HG03280 (cell line): ENCODE measurements at regions not wholly inside any gene's neighbourhood (a gene's known extent, or its start where the extent isn't known, plus 50 kb on each side); places are given as distances from the start of the nearest gene placed in this dataset.

ENCODE experiments used
- ATAC-seq: cut with Tn5 transposase; IDR thresholded peaks from one replicate; pipeline ENCODE4 v1.9.1; 2021; ENCODE audit warnings: mild to moderate bottlenecking, moderate library complexity; ENCODE audit not compliant: unreplicated experiment

- ATAC-seq = no peak
Observed at GRCh38 chr6:43924222-43924702, 154.3 kb downstream of the VEGFA start.

- ATAC-seq = no peak
Observed at GRCh38 chr6:43923376-43924221, 153.6 kb downstream of the VEGFA start.

DNA sequence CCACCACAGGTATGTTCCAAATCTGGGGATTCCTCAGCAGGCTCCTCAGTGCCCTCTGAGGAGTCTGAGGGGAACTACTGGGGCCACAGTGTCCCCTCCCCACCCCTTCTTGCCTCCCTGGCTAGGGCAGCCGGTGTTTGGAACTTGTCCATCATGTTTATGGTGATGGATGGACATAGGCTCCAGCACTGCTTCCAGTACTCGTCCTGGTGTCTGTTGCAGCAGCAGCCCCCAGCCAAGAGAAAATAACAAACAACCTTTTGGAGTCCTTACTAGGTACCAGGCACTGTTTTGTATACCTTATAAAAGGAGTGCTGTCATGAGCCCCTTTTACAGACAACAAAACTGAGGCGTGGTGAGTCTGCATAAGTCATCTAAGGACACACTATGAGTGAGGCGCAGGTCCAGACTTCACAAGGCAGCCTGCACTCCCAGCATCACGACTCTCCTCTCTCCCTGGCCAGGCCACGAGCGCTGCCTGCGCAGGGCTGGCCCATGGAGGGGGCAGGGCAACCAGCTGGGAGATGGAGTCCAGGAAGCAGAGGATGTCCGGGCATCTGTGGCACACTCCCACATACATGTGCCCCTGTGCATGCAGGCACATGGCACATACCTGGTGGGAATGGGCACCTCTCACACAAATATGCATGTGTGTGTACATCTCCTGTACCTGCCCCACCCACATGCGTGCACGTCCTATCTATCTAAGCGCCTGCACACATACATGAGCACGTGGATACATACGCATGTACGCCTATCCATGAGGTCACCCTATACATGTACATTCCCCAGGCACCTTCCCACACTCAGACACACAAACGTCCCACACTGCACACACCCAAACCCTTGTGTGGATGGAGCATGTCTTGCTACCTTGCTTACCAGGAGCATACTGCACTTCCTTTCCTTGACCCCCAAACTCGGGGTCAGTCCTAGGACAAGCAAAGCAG, 152.7 kb downstream of the VEGFA start:
- no peak for ATAC-seq

GRCh38 chr6:43921548-43922425, 151.8 kb downstream of the VEGFA start:
- no peak for ATAC-seq

- no peak for ATAC-seq
Observed at GRCh38 chr6:43921039-43921438, 151.0 kb downstream of the VEGFA start.

- ATAC-seq = no peak
Observed at GRCh38 chr6:43919774-43920173, 149.8 kb downstream of the VEGFA start.

DNA sequence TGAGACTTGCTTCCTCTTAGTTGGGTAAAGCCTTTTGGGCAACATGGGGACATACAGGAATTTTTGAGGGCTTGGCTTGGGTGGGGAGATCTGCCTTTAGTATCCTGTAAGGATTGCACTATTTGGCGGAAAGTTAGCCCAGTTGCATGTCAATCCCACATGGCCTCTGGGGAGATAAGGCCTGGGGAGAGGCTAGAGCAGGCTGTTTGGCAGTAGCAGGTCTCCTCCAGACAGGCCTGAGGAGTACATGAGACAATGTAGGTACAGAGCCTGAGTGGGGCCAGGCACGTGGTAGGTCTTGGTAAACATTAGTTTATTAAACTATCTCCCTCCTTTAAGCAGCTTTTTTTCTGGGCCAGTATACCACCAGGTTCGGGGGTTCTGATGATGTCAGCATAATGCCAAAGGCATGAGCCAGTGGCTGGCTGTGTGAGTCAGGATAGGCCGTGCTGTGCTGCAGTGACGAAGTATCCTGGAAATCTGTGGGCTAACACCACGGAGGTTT, 147.9 kb downstream of the VEGFA start:
- ATAC-seq = no peak

GRCh38 chr6:43916924-43917877, 147.2 kb downstream of the VEGFA start:
- no peak for ATAC-seq

- no peak for ATAC-seq
Observed at GRCh38 chr6:43915986-43916923, 146.2 kb downstream of the VEGFA start.

- ATAC-seq = no peak
Observed at GRCh38 chr6:43915208-43915869, 145.3 kb downstream of the VEGFA start.

DNA sequence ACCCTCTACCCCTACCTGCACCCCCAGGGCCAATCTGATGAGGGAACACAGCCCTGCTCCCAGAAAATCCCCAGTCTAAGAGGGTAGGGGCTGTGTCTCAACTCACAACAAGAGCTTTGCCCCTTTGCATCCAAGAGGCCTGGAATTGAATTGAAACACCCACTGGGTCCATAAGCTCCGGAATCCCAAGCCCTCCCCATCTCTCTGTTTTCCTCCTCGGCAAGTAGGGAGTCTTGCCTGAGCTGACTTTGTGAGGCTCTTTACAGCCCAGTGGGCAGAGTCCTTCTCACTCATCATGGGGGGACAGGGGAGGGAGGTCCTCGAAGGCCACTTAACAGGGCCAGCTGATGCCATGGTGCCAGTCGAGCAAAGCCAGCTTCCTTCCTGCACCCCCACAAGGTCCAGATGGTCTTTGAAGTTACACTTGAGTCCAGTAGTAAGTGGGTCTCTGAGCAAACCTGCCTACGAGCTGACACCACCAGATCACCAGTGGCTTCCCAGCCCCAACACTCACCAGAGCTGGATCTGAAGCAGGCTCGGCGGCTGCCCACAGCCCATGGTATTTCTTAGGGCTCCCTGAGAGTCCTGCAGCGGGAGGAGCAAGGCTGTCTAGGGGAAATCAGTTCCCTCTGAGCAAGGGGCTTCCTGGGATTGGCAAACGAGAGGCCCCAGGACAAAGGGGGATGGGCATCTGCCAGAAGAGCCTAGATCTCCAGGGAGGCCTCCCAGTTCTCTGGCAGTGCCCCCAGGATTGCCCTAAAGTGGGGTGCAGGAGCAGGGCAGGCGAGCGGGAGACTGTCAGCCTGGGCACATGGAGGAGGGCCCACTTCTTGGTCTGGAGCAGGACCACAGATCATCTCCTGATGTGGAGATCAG, 144.5 kb downstream of the VEGFA start:
- no peak for ATAC-seq

- no peak for ATAC-seq
Observed at GRCh38 chr6:43913375-43914271, 143.6 kb downstream of the VEGFA start.

DNA sequence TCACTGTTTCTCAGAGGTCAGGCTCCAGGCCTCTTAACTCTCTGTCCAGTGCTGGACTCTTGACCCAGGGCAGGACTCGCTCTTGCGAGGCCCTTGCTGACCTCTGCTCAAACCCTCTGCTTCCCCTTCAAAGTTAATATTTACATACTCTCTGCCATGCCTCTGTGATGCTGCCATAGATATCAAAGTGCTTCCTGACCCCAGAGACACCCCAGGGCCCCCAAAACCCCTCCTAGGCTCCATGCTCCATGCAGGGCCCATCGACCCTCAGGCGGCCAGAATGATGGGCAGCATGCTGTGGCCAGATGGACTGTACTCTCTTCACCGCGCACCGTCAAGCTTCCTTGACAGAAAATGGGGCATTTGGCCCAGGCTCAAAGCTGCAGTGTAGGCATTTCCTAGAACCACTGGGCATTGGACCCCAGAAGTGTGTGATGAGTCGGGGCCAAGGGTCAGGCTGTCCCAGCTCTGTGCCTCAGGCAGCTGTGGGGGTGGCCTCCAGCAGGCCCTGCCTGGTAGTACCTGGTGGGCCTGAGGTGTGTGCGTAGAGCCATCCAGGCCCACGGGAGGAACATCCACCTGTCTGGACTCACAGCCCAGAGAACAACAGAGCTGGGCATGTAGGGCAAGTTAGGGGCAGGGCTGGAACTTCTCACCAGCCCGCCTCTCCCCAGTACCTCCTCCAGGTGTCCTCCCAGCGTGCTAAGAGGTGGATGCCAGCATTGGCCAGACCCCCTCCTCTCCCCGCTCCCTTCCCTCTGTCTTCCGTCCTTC, 142.8 kb downstream of the VEGFA start:
- ATAC-seq = no peak

DNA sequence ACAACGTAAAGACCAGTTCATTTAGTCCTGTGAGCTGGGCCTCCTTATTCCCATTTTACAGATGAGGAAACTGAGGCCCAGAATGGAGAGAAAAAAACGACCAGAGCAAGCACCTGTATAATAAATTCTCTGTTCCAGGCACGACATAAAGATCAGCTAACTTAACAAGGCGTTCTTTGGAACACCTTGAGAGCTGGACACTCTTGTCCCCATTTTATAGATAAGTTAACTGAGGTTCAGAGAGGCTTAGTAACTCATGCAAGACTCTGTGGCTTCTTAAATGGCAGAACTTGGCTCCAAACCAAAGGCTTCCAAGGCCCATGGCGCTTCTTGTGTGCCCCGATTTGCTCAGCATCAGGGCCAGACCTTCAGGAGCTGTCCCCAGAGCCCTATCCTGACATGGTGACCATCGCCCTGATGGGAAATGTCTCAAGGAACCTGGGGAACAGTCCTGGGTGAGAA, 142.1 kb downstream of the VEGFA start:
- ATAC-seq = no peak
